ENCODE measurements at regions not wholly inside any gene's neighbourhood (a gene's known extent, or its start where the extent isn't known, plus 50 kb on each side); places are given as distances from the start of the nearest gene placed in this dataset.

DNA sequence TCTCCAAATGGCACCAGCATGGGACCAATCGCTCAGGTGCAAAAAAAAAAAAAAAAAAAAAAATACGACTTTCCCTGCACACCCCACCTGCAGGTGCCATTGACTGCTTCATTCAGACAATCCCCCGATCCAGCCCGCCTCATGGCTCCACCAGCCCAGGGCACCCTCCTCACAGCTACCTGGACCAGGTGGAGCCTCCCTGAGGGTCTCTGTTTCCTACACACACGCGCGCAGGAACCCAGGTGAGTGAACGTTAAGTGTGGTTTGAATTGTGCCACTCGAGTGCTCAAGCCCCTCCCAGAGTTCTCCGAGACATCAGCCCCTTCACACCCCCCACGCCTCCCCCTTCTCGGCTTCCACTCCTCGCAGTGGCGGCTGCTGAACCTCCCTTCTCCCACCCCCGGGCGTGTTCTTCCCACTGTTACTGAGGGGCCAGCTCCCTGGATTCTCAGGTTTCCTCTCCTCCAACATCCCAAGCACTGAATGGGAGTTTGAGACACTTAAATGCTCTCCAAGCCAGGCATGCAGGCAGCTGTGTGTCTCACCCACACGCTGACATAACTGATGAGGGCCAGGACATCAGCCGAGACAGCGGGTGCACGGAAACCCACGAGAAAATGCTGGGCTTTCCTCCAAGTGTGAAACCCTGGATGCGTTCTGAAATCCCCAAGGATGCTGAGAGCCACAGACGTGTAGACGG lies 88.8 kb upstream of the SNTG2 start:
- Histone ChIP-seq H3K27me3 (ENCODE audit: control insufficient read depth in 3 of 3, insufficient read depth in 3 of 3, low read length in 3 of 3) (peaks cover 15 to 30% (median 27%) of the 10 kb centered on the region in 3 donors), H3K4me1 (ENCODE audit: control insufficient read depth in 3 of 3, insufficient read depth in 3 of 3, low read length in 3 of 3) (peaks cover 0 to 2% (median 0%) of the 10 kb centered on the region in 3 donors), H3K36me3 (ENCODE audit: control insufficient read depth in 3 of 3, insufficient read depth in 3 of 3, low read length in 3 of 3) (no peaks in the 10 kb centered on the region), H3K27ac (ENCODE audit: low read depth, low read length) (no peak overlapping the region), H3K9me3 (ENCODE audit: control insufficient read depth in 3 of 3, low read length in 3 of 3) (no peaks in the 10 kb centered on the region), H3K4me3 (ENCODE audit: low read length in 3 of 3) (no peak overlapping the region), H3K9ac (ENCODE audit: low read depth in 1 of 3, low read length in 3 of 3) (no peak overlapping the region)

DNA sequence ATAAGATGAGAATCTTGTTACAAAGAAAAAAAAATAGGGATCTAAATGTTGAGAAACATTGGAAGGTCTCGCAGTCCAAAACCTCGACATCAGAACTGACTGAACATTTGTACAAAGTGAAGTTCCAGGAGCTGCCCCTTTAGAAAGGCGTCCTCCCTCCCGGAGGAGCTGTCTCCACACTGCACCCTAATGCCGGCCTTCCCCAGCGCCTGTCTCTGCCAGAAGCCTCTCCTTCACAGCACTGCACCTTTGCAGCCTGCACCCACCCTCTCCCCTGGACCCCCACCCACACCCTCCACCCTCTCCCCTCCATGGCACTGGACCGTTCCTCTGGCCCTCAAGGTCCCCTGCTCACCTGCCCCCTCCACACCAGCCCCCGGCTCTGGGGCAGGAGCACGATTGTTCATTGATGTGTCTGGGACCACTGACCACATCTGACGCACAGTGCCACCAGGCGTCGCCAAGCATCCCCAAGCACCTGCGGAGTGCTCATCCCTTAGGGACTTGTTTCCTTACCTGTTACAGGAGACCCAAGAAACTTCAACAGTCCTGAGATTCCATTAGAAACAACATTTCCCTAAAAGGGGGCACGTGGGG lies 90.3 kb upstream of the SNTG2 start:
- H3K9me3 ChIP-seq (ENCODE audit: control insufficient read depth in 3 of 3, low read length in 3 of 3) = no peaks in the 10 kb centered on the region
- no peaks in the 10 kb centered on the region for H3K36me3 ChIP-seq (ENCODE audit: control insufficient read depth in 3 of 3, insufficient read depth in 3 of 3, low read length in 3 of 3)
- peaks cover 12 to 26% (median 23%) of the 10 kb centered on the region in 3 donors for H3K27me3 ChIP-seq (ENCODE audit: control insufficient read depth in 3 of 3, insufficient read depth in 3 of 3, low read length in 3 of 3)
- H3K4me3 ChIP-seq (ENCODE audit: low read length in 3 of 3) = no peak overlapping the region
- peaks cover 0 to 2% (median 0%) of the 10 kb centered on the region in 3 donors for H3K4me1 ChIP-seq (ENCODE audit: control insufficient read depth in 3 of 3, insufficient read depth in 3 of 3, low read length in 3 of 3)
- no peak overlapping the region for H3K27ac ChIP-seq (ENCODE audit: low read depth, low read length)
- H3K9ac ChIP-seq (ENCODE audit: low read depth in 1 of 3, low read length in 3 of 3) = no peak overlapping the region

DNA sequence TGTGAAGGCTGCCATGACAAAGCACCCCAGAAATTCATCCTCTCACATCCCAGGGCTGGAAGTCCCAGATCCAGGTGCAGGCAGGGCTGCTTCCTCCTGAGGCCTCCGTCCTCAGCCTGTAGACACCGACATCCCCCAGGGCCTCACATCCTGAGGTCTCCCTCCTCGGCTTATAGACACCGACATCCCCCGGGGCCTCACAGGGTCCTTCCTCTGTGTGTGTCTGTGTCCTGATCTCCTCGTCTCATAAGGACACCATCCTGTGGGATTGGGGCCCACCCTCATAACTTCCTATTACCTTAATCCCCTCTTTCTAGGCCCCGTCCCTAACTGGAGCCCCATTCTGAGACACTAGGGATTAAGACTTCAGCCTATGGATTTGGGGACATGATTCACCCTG lies 92.0 kb upstream of the SNTG2 start:
- peaks cover 12 to 22% (median 18%) of the 10 kb centered on the region in 3 donors for H3K27me3 ChIP-seq (ENCODE audit: control insufficient read depth in 3 of 3, insufficient read depth in 3 of 3, low read length in 3 of 3)

DNA sequence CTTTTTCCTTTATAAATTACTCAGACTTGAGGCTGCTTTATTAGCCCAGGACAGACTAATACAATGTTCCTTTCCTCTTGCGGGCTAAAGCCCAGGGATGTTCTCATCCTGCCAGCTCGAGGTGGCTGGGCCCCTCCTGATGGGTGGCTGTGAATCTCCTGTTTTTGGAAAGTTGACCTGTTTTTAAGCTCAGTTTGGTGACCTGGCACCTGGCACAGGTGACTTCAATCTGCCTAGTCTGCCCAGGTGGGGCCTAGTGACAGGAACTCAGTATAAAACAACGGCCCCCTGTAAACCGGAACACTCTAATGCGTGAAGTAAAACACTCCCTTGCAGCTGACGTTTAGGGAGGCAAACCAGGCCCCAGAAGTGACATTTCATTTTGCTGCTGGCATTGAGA lies 92.7 kb upstream of the SNTG2 start:
- Histone ChIP-seq H3K27ac (ENCODE audit: low read depth, low read length) (no peak overlapping the region), H3K4me3 (ENCODE audit: low read length in 3 of 3) (no peak overlapping the region), H3K9me3 (ENCODE audit: control insufficient read depth in 3 of 3, low read length in 3 of 3) (no peaks in the 10 kb centered on the region), H3K4me1 (ENCODE audit: control insufficient read depth in 3 of 3, insufficient read depth in 3 of 3, low read length in 3 of 3) (peaks cover 0 to 2% (median 0%) of the 10 kb centered on the region in 3 donors), H3K9ac (ENCODE audit: low read depth in 1 of 3, low read length in 3 of 3) (no peak overlapping the region), H3K27me3 (ENCODE audit: control insufficient read depth in 3 of 3, insufficient read depth in 3 of 3, low read length in 3 of 3) (peaks cover 7 to 21% (median 17%) of the 10 kb centered on the region in 3 donors), H3K36me3 (ENCODE audit: control insufficient read depth in 3 of 3, insufficient read depth in 3 of 3, low read length in 3 of 3) (no peaks in the 10 kb centered on the region)

More for the DNA sequence above, 92.0 kb upstream of the SNTG2 start:
- Histone ChIP-seq H3K9ac (ENCODE audit: low read depth in 1 of 3, low read length in 3 of 3) (no peak overlapping the region), H3K27ac (ENCODE audit: low read depth, low read length) (no peak overlapping the region), H3K4me1 (ENCODE audit: control insufficient read depth in 3 of 3, insufficient read depth in 3 of 3, low read length in 3 of 3) (peaks cover 0 to 2% (median 0%) of the 10 kb centered on the region in 3 donors), H3K9me3 (ENCODE audit: control insufficient read depth in 3 of 3, low read length in 3 of 3) (no peaks in the 10 kb centered on the region), H3K4me3 (ENCODE audit: low read length in 3 of 3) (no peak overlapping the region), H3K36me3 (ENCODE audit: control insufficient read depth in 3 of 3, insufficient read depth in 3 of 3, low read length in 3 of 3) (no peaks in the 10 kb centered on the region)

DNA sequence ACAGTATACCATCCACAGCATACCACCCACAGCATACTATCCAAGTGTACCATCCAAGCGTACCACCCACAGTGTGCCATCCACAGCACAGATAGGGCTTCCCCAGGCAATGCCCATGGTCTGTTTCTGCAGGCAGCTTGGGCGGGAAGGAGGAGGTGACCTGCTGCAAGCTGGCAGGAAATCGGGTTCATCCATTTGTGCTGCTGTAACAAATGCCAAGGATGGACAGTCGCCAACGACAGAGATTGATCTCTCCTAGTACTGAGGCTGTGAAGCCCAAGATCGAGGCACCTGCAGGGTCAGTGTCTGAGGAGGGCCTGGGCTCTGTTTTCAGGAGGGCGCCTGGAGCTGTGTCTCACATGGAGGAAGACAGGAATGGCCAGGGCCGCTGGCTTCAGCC lies 93.6 kb upstream of the SNTG2 start:
- Histone ChIP-seq H3K4me3 (ENCODE audit: low read length in 3 of 3) (no peak overlapping the region), H3K9me3 (ENCODE audit: control insufficient read depth in 3 of 3, low read length in 3 of 3) (no peaks in the 10 kb centered on the region), H3K27me3 (ENCODE audit: control insufficient read depth in 3 of 3, insufficient read depth in 3 of 3, low read length in 3 of 3) (peaks cover 2 to 13% (median 9%) of the 10 kb centered on the region in 3 donors), H3K27ac (ENCODE audit: low read depth, low read length) (no peak overlapping the region), H3K9ac (ENCODE audit: low read depth in 1 of 3, low read length in 3 of 3) (no peak overlapping the region), H3K36me3 (ENCODE audit: control insufficient read depth in 3 of 3, insufficient read depth in 3 of 3, low read length in 3 of 3) (no peaks in the 10 kb centered on the region), H3K4me1 (ENCODE audit: control insufficient read depth in 3 of 3, insufficient read depth in 3 of 3, low read length in 3 of 3) (peaks cover 0 to 2% (median 0%) of the 10 kb centered on the region in 3 donors)

DNA sequence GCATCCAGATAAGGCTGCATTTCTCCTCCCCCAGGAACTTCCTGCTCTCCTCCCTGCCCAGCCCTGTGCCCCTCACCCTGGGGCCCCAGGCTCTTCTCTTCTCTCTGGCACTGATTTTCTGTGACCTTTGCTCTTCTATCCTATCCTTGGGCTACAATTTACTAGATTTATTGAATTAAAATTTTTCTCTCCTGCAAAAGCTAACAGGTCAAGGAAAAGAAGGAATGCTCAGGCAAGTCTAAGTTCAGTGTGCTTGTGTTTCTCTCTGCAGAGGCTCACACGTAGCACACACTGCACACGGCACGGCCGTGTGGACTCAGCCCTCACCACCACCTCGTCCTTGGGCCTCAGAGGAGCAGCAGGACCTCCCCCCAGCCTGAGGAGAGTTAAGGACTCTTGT lies 94.2 kb upstream of the SNTG2 start:
- Histone ChIP-seq H3K27ac (ENCODE audit: low read depth, low read length) (no peak overlapping the region), H3K36me3 (ENCODE audit: control insufficient read depth in 3 of 3, insufficient read depth in 3 of 3, low read length in 3 of 3) (no peaks in the 10 kb centered on the region), H3K27me3 (ENCODE audit: control insufficient read depth in 3 of 3, insufficient read depth in 3 of 3, low read length in 3 of 3) (peaks cover 0 to 10% (median 7%) of the 10 kb centered on the region in 3 donors), H3K9me3 (ENCODE audit: control insufficient read depth in 3 of 3, low read length in 3 of 3) (no peaks in the 10 kb centered on the region), H3K4me3 (ENCODE audit: low read length in 3 of 3) (no peak overlapping the region), H3K4me1 (ENCODE audit: control insufficient read depth in 3 of 3, insufficient read depth in 3 of 3, low read length in 3 of 3) (no peaks in the 10 kb centered on the region), H3K9ac (ENCODE audit: low read depth in 1 of 3, low read length in 3 of 3) (no peak overlapping the region)

DNA sequence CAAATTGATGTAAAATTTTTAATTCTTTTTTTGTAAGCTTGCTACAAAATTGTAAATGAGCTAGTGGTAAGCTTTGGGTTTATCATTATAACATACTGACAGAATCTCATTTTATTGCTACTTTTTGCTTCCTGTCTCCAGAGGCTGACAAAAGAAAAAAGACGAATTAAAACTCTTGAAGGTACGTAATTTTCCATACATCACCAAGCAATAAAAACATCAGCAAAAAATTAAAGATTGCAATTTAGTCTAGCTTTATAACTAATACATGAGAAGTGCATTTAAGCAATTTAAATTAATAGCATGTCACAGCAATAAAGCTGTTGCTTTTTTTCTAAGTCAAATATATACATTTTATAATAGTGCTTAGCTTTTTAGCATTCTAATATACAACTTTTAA lies 94.6 kb upstream of the SNTG2 start:
- no peaks in the 10 kb centered on the region for H3K9me3 ChIP-seq (ENCODE audit: control insufficient read depth in 3 of 3, low read length in 3 of 3)
- no peak overlapping the region for H3K27ac ChIP-seq (ENCODE audit: low read depth, low read length)
- H3K27me3 ChIP-seq (ENCODE audit: control insufficient read depth in 3 of 3, insufficient read depth in 3 of 3, low read length in 3 of 3) = peaks cover 0 to 8% (median 7%) of the 10 kb centered on the region in 3 donors
- no peak overlapping the region for H3K4me3 ChIP-seq (ENCODE audit: low read length in 3 of 3)
- no peaks in the 10 kb centered on the region for H3K4me1 ChIP-seq (ENCODE audit: control insufficient read depth in 3 of 3, insufficient read depth in 3 of 3, low read length in 3 of 3)
- H3K36me3 ChIP-seq (ENCODE audit: control insufficient read depth in 3 of 3, insufficient read depth in 3 of 3, low read length in 3 of 3) = no peaks in the 10 kb centered on the region
- no peak overlapping the region for H3K9ac ChIP-seq (ENCODE audit: low read depth in 1 of 3, low read length in 3 of 3)

DNA sequence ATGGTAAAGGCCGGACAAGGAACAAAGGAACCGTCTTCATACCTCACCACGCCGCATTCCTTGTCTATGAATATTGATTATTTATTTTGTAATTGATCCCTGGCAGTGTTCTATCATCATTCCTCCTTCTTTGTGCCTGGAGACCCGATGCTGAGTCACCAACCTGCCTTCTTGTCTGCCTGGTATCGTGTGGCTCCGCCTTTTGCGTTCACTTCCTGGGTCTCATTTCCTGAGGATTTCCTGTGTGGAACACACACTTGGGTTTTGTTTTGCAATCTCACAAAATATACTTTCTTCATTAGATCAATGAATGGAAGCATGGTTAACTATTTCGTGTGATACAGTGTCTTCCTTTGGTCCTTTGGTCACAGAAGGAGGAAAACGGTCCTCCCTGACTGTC lies 95.5 kb upstream of the SNTG2 start:
- Histone ChIP-seq H3K9ac (ENCODE audit: low read depth in 1 of 3, low read length in 3 of 3) (no peak overlapping the region), H3K27me3 (ENCODE audit: control insufficient read depth in 3 of 3, insufficient read depth in 3 of 3, low read length in 3 of 3) (peaks cover 0 to 8% (median 7%) of the 10 kb centered on the region in 3 donors), H3K36me3 (ENCODE audit: control insufficient read depth in 3 of 3, insufficient read depth in 3 of 3, low read length in 3 of 3) (no peaks in the 10 kb centered on the region), H3K4me3 (ENCODE audit: low read length in 3 of 3) (no peak overlapping the region), H3K4me1 (ENCODE audit: control insufficient read depth in 3 of 3, insufficient read depth in 3 of 3, low read length in 3 of 3) (no peaks in the 10 kb centered on the region), H3K27ac (ENCODE audit: low read depth, low read length) (no peak overlapping the region), H3K9me3 (ENCODE audit: control insufficient read depth in 3 of 3, low read length in 3 of 3) (no peaks in the 10 kb centered on the region)

DNA sequence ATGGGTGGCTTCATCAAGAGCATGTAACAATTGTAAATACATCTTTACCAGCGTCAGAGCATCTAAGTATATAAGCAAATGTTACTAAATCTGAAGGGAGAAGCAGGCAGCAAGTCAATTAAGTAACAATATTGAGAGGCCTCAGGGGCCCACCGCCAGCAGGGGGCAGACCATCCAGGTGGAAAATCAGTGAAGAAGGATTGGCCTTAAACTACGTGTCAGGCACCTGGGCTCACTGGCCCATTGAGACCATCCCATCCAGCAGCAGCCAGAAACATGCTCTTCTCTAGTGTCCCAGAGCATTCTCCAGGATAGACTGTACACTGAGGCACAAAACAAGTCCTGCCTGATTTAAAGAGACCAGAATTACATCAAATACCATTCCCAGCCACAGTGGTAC lies 96.2 kb upstream of the SNTG2 start:
- Histone ChIP-seq H3K9me3 (ENCODE audit: control insufficient read depth in 3 of 3, low read length in 3 of 3) (no peaks in the 10 kb centered on the region), H3K36me3 (ENCODE audit: control insufficient read depth in 3 of 3, insufficient read depth in 3 of 3, low read length in 3 of 3) (no peaks in the 10 kb centered on the region), H3K4me1 (ENCODE audit: control insufficient read depth in 3 of 3, insufficient read depth in 3 of 3, low read length in 3 of 3) (no peaks in the 10 kb centered on the region), H3K27ac (ENCODE audit: low read depth, low read length) (no peak overlapping the region), H3K9ac (ENCODE audit: low read depth in 1 of 3, low read length in 3 of 3) (no peak overlapping the region), H3K27me3 (ENCODE audit: control insufficient read depth in 3 of 3, insufficient read depth in 3 of 3, low read length in 3 of 3) (peaks cover 0 to 8% (median 7%) of the 10 kb centered on the region in 3 donors), H3K4me3 (ENCODE audit: low read length in 3 of 3) (no peak overlapping the region)

DNA sequence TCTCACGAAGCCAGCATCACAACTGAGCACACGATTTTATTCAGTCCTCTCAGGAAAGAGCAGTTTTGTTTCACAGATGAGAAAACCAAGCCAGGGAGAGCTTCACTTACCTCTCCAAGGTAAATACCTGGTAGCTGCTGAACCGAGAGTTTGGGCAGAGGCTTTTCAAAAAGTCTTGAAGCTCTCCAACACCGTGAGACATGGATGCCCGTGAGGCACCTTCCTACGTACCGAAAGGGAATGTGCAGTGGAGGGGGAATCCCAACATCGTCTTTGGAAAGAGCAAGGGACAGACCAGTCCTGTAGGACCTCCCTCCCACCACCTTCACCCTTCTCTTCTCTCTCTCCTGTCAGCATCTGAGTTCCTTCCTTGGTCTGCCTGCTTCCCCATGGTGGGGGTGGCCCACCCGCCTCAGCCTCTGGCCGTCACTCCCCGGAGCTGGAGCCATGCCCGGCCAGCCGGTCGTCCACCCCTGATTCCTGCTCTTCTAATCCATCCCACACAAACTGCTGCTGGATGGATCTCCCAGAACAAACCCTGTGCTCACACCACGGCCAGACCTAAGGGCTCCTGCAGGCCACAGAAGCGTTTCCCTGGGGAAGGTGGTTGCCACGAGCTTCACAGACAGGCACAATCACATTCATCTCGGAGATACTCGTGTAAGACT lies 97.3 kb upstream of the SNTG2 start:
- Histone ChIP-seq H3K4me3 (ENCODE audit: low read length in 3 of 3) (no peak overlapping the region), H3K9ac (ENCODE audit: low read depth in 1 of 3, low read length in 3 of 3) (no peak overlapping the region), H3K9me3 (ENCODE audit: control insufficient read depth in 3 of 3, low read length in 3 of 3) (no peaks in the 10 kb centered on the region), H3K27ac (ENCODE audit: low read depth, low read length) (no peak overlapping the region), H3K27me3 (ENCODE audit: control insufficient read depth in 3 of 3, insufficient read depth in 3 of 3, low read length in 3 of 3) (peaks cover 0 to 8% (median 4%) of the 10 kb centered on the region in 3 donors), H3K36me3 (ENCODE audit: control insufficient read depth in 3 of 3, insufficient read depth in 3 of 3, low read length in 3 of 3) (no peaks in the 10 kb centered on the region), H3K4me1 (ENCODE audit: control insufficient read depth in 3 of 3, insufficient read depth in 3 of 3, low read length in 3 of 3) (no peaks in the 10 kb centered on the region)
